Cardiac fibroblast (primary cell): ENCODE measurements at regions not wholly inside any gene's neighbourhood (a gene's known extent, or its start where the extent isn't known, plus 50 kb on each side); places are given as distances from the start of the nearest gene placed in this dataset.

Experiments used
- DNase-seq, 2 donors: peaks; one replicate each; pipeline versions ENCODE4 v3.0.0 to v3.0.0-alpha.2; 2010; ENCODE audit warnings: low read depth in 2 of 2
- H3K4me3 ChIP-seq, 2 donors: replicated peaks in 1 of 2; 1 replicate in 1 of 2; 2 replicates in 1 of 2; pipeline ENCODE4 v1.5.1; 2011; ENCODE audit warnings: low read depth in 2 of 2, low read length in 2 of 2, mild to moderate bottlenecking in 2 of 2, moderate library complexity in 1 of 2
- CTCF ChIP-seq: IDR thresholded peaks from one replicate; pipeline ENCODE4 v1.5.1; 2011; ENCODE audit warnings: low read depth, mild to moderate bottlenecking, low read length, inconsistent platforms

DNA sequence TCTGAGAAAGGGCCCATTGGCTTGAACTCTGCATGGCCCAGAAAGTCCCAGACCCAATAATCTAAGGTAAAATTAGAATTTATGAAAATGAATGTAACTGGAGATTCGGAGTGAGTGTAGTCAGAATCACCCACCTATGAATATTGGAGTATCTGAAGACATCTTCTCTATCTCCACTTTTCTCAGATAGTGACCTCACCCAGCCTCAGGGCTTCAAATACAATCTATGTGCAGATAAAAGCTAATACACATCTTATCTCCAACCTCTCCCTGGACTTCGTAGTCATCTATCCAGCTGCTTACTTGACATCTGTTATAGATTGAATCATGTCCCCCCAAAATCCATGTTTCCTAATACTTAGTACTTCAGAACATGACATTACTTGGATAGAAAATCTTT, 263.2 kb downstream of the RAD51AP2 start:
- TF ChIP-seq CTCF = no peak
- no peak overlapping the region for H3K4me3 ChIP-seq
- no peak for DNase-seq

- TF ChIP-seq CTCF = no peak
- no peak for DNase-seq
- no peak overlapping the region for H3K4me3 ChIP-seq
Observed at GRCh38 chr2:17254421-17254820, 263.8 kb downstream of the RAD51AP2 start.

GRCh38 chr2:17252258-17252657, 266.0 kb downstream of the RAD51AP2 start:
- DNase-seq = no peak
- H3K4me3 ChIP-seq = no peak overlapping the region
- no peak for TF ChIP-seq CTCF

GRCh38 chr2:17251171-17251570, 267.1 kb downstream of the RAD51AP2 start:
- no peak overlapping the region for H3K4me3 ChIP-seq
- no peak for DNase-seq
- no peak for TF ChIP-seq CTCF

GRCh38 chr2:17249249-17249648, 269.0 kb downstream of the RAD51AP2 start:
- TF ChIP-seq CTCF = no peak
- no peak for DNase-seq
- H3K4me3 ChIP-seq = no peak overlapping the region

- no peak for DNase-seq
- TF ChIP-seq CTCF = no peak
- no peak overlapping the region for H3K4me3 ChIP-seq
Observed at GRCh38 chr2:17245906-17246305, 272.3 kb downstream of the RAD51AP2 start.

DNA sequence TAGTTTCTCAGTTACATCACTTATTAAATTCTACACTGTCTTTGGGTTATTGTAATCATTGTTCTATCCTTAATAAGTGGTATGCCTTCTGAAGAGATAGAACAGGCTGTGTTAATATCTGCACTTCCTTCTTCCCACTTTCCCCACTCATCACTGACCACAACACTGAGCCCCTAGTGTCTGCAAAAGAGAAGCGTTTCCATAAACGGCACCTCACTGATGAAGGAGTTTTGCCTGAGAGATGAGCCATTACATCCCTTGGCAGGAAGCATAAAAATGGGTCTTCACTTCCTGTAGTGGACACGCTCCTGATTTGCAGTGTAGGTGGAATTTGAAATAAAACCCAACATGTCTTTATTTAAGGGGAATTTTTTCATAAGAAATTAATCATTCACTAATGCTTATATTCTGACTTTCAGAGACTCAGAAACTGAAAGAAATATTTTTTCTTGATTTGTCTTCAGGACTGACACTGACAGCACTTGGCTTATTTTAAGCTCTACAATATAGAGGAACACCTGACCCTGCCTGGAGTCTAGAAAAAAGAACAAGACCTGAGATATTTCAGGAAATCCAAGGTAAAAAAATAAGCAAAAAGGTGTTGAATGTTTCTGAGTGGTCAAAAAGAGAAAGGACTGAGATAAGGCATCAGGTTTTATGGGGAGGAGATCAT, 275.3 kb downstream of the RAD51AP2 start:
- no peak for DNase-seq
- H3K4me3 ChIP-seq = no peak overlapping the region
- TF ChIP-seq CTCF = no peak
